ENCODE measurements at regions not wholly inside any gene's neighbourhood (a gene's known extent, or its start where the extent isn't known, plus 50 kb on each side); places are given as distances from the start of the nearest gene placed in this dataset.

DNA sequence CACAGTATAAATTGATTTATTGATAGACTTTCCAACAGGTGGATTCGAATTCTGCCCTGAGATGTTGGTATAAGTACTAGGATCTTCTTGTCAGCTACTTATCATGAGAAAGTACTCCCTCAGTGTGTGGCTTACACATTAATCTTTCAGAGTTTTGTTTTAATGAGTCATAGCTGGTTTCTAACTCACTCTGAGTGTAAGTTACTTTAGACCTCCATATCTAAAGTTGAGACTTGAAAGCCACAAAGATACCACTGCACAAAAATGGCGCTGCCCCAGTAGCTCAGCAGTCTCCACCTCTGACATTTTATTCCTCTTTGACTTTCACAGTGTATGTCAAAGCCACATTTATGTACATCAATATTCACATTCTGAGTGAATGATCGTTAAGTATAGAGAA, 318.5 kb downstream of the ARAP2 start:
- Mint-ChIP-seq H3K4me1 (no peaks in the 10 kb centered on the region), H3K36me3 (no peaks in the 10 kb centered on the region), H3K27me3 (ENCODE audit: insufficient read depth, low read depth) (no peaks in the 10 kb centered on the region), H3K27ac (no peak overlapping the region), H3K9me3 (no peaks in the 10 kb centered on the region), H3K4me3 (no peak overlapping the region)
- TF ChIP-seq EZH2 (IDR thresholded peaks at IDR 0.05) (no peak), EZH2phosphoT487 (IDR thresholded peaks at IDR 0.05) (no peak)
- TF ChIP-seq, protein P1, sequence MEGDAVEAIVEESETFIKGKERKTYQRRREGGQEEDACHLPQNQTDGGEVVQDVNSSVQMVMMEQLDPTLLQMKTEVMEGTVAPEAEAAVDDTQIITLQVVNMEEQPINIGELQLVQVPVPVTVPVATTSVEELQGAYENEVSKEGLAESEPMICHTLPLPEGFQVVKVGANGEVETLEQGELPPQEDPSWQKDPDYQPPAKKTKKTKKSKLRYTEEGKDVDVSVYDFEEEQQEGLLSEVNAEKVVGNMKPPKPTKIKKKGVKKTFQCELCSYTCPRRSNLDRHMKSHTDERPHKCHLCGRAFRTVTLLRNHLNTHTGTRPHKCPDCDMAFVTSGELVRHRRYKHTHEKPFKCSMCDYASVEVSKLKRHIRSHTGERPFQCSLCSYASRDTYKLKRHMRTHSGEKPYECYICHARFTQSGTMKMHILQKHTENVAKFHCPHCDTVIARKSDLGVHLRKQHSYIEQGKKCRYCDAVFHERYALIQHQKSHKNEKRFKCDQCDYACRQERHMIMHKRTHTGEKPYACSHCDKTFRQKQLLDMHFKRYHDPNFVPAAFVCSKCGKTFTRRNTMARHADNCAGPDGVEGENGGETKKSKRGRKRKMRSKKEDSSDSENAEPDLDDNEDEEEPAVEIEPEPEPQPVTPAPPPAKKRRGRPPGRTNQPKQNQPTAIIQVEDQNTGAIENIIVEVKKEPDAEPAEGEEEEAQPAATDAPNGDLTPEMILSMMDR (IDR thresholded peaks at IDR 0.05), result no peak
- no peaks in the 10 kb centered on the region for H3K27me3 ChIP-seq
- H3K79me2 ChIP-seq (ENCODE audit: low read depth), result no peaks in the 10 kb centered on the region
- no peaks in the 10 kb centered on the region for H3F3A ChIP-seq (ENCODE audit: low read depth)
- H3K4me1 ChIP-seq, result no peaks in the 10 kb centered on the region
- H4K20me1 ChIP-seq (ENCODE audit: low read depth), result no peaks in the 10 kb centered on the region
- no peak for DNase-seq (ENCODE audit: low spot score)
- no peak overlapping the region for H3K4me2 ChIP-seq
- no peaks in the 10 kb centered on the region for H3K36me3 ChIP-seq
- H3K27ac ChIP-seq, result no peak overlapping the region
- no peak overlapping the region for H2AFZ ChIP-seq (replicated peaks)
- H3K9me3 ChIP-seq (ENCODE audit: low read depth), result no peaks in the 10 kb centered on the region
- no peak overlapping the region for H3K4me3 ChIP-seq
- no peak overlapping the region for H3K9ac ChIP-seq

DNA sequence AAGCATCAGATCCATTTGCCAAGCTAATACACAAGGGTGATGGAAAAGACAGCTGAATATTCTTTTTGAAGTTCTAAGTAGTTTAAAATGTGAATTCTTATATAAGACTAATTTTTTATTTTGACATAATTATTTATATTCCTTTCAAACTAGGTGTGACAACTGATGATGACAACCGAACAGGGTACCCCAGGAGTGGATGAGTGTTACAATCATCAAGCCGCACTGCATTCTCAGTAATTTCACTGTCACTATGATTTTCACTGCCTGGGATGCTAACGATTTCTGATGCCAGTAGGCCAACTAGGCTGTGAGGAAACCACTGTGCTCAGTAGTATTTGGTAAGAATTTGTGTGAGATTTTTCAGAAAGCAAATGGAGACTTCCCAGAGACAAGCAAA, 317.5 kb downstream of the ARAP2 start:
- Mint-ChIP-seq H3K27ac (no peak overlapping the region), H3K4me1 (no peaks in the 10 kb centered on the region), H3K9me3 (no peaks in the 10 kb centered on the region), H3K4me3 (no peak overlapping the region), H3K36me3 (no peaks in the 10 kb centered on the region), H3K27me3 (ENCODE audit: insufficient read depth, low read depth) (no peaks in the 10 kb centered on the region)
- Histone ChIP-seq H3K4me1 (no peaks in the 10 kb centered on the region), H3F3A (ENCODE audit: low read depth) (no peaks in the 10 kb centered on the region), H3K9ac (no peak overlapping the region), H4K20me1 (ENCODE audit: low read depth) (no peaks in the 10 kb centered on the region), H3K27me3 (no peaks in the 10 kb centered on the region), H3K9me3 (ENCODE audit: low read depth) (no peaks in the 10 kb centered on the region), H3K27ac (no peak overlapping the region), H3K79me2 (ENCODE audit: low read depth) (no peaks in the 10 kb centered on the region), H3K4me2 (no peak overlapping the region), H2AFZ (replicated peaks) (no peak overlapping the region), H3K4me3 (no peak overlapping the region), H3K36me3 (no peaks in the 10 kb centered on the region)
- TF ChIP-seq, protein P1 (IDR thresholded peaks at IDR 0.05), result no peak
- TF ChIP-seq EZH2 (IDR thresholded peaks at IDR 0.05) (no peak), EZH2phosphoT487 (IDR thresholded peaks at IDR 0.05) (no peak)
- no peak for DNase-seq (ENCODE audit: low spot score)

DNA sequence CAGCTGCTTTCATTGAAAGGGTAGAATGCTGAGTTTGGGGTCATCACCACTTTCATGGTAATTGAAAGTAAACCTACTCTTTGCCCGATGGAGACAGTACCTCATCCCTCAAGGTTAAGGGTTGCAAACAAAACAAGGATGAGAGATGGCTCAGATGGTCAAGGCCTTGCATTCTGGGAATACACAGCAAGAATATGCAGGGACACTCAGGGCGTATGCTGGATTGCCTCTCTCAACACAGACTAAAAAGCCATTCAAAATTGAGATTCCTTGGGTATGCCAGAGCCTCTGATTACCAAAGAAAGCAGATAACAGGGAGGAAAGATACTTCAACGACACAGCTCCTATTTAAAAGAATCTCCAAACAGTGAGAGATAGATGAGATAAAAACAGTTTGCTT, 310.4 kb downstream of the ARAP2 start:
- no peak overlapping the region for H3K27ac Mint-ChIP-seq
- H3K9ac ChIP-seq, result no peak overlapping the region
- no peaks in the 10 kb centered on the region for H3K27me3 Mint-ChIP-seq (ENCODE audit: insufficient read depth, low read depth)
- no peak overlapping the region for H3K4me3 ChIP-seq
- H3K79me2 ChIP-seq (ENCODE audit: low read depth), result no peaks in the 10 kb centered on the region
- no peaks in the 10 kb centered on the region for H3K27me3 ChIP-seq
- H3K27ac ChIP-seq, result no peak overlapping the region
- no peaks in the 10 kb centered on the region for H3F3A ChIP-seq (ENCODE audit: low read depth)
- H3K4me2 ChIP-seq, result no peak overlapping the region
- H3K9me3 Mint-ChIP-seq, result no peaks in the 10 kb centered on the region
- peak overlapping the region; percentile 22 for H2AFZ ChIP-seq (replicated peaks)
- peaks cover 5% of the 10 kb centered on the region for H3K4me1 Mint-ChIP-seq
- H3K36me3 Mint-ChIP-seq, result no peaks in the 10 kb centered on the region
- no peak overlapping the region for H3K4me3 Mint-ChIP-seq
- H4K20me1 ChIP-seq (ENCODE audit: low read depth), result no peaks in the 10 kb centered on the region
- no peaks in the 10 kb centered on the region for H3K4me1 ChIP-seq
- no peaks in the 10 kb centered on the region for H3K36me3 ChIP-seq
- TF ChIP-seq, protein P1 (IDR thresholded peaks at IDR 0.05), result no peak
- no peak for TF ChIP-seq EZH2 (IDR thresholded peaks at IDR 0.05)
- TF ChIP-seq EZH2phosphoT487 (IDR thresholded peaks at IDR 0.05), result no peak
- H3K9me3 ChIP-seq (ENCODE audit: low read depth), result no peaks in the 10 kb centered on the region
- DNase-seq (ENCODE audit: low spot score), result no peak

Data from neural progenitor cell (in vitro differentiated cells).